ENCODE measurements at regions not wholly inside any gene's neighbourhood (a gene's known extent, or its start where the extent isn't known, plus 50 kb on each side); places are given as distances from the start of the nearest gene placed in this dataset.

- no peak overlapping the region for H3K27ac ChIP-seq (ENCODE audit: low read depth in 1 of 2, low read length in 2 of 2)
- Mint-ChIP-seq H3K9me3 (no peaks in the 10 kb centered on the region), H3K27ac (no peak overlapping the region), H3K27me3 (peaks cover 6% of the 10 kb centered on the region), H3K36me3 (ENCODE audit: low read depth) (no peaks in the 10 kb centered on the region), H3K4me1 (ENCODE audit: low read depth) (no peaks in the 10 kb centered on the region), H3K4me3 (no peak overlapping the region)
- no peak for ATAC-seq (ENCODE audit: poor library complexity)
- H3K27me3 ChIP-seq (ENCODE audit: control insufficient read depth in 1 of 2, insufficient read depth in 2 of 2, low read length in 2 of 2): peaks cover 0 to 4% of the 10 kb centered on the region in 2 experiments
- H3K9me3 ChIP-seq (ENCODE audit: control insufficient read depth in 1 of 2, insufficient read depth in 1 of 2, low read length in 2 of 2): peaks cover 0 to 8% of the 10 kb centered on the region in 2 experiments
- H3K4me1 ChIP-seq (ENCODE audit: insufficient read depth, low read length): no peaks in the 10 kb centered on the region
- intact Hi-C loops (cut with DNase I, micrococcal nuclease): loop anchor here in 1 of 2 experiments (10.0 kb wide), 1 partner anchor 590 kb away; no protein-coding TSS in a partner anchor
- ChIA-PET CTCF (no interaction called here), POLR2A (no interaction called here)
- H3K36me3 ChIP-seq (ENCODE audit: insufficient read depth, low read length): no peaks in the 10 kb centered on the region
- H3K4me3 ChIP-seq (ENCODE audit: low read length): no peak overlapping the region
- no peak for DNase-seq
- TF ChIP-seq CTCF (IDR thresholded peaks at IDR 0.05): no peak
Measured at GRCh38 chr2:2715036-2715818, 384.2 kb upstream of the MYT1L start.

- TF ChIP-seq CTCF (IDR thresholded peaks at IDR 0.05): no peak
- Histone ChIP-seq H3K4me3 (ENCODE audit: low read length) (no peak overlapping the region), H3K36me3 (ENCODE audit: insufficient read depth, low read length) (no peaks in the 10 kb centered on the region), H3K27me3 (ENCODE audit: control insufficient read depth in 1 of 2, insufficient read depth in 2 of 2, low read length in 2 of 2) (peaks cover 0 to 4% of the 10 kb centered on the region in 2 experiments), H3K4me1 (ENCODE audit: insufficient read depth, low read length) (no peaks in the 10 kb centered on the region), H3K9me3 (ENCODE audit: control insufficient read depth in 1 of 2, insufficient read depth in 1 of 2, low read length in 2 of 2) (peaks cover 0 to 7% of the 10 kb centered on the region in 2 experiments), H3K27ac (ENCODE audit: low read depth in 1 of 2, low read length in 2 of 2) (no peak overlapping the region)
- ChIA-PET CTCF (no interaction called here), POLR2A (no interaction called here)
- no peak for DNase-seq
- no peak overlapping the region for H3K4me3 Mint-ChIP-seq
- intact Hi-C loops (cut with DNase I, micrococcal nuclease): loop anchor here (5.0 to 10.0 kb wide), 2 partner anchors 590 to 592 kb away; no protein-coding TSS in a partner anchor
- no peaks in the 10 kb centered on the region for H3K36me3 Mint-ChIP-seq (ENCODE audit: low read depth)
- peaks cover 6% of the 10 kb centered on the region for H3K27me3 Mint-ChIP-seq
- H3K9me3 Mint-ChIP-seq: no peaks in the 10 kb centered on the region
- no peak overlapping the region for H3K27ac Mint-ChIP-seq
- no peaks in the 10 kb centered on the region for H3K4me1 Mint-ChIP-seq (ENCODE audit: low read depth)
- no peak for ATAC-seq (ENCODE audit: poor library complexity)
Measured at GRCh38 chr2:2714408-2714807, 383.3 kb upstream of the MYT1L start.

- Mint-ChIP-seq H3K4me3 (no peak overlapping the region), H3K27me3 (no peaks in the 10 kb centered on the region), H3K4me1 (ENCODE audit: low read depth) (peaks cover 26% of the 10 kb centered on the region), H3K9me3 (no peaks in the 10 kb centered on the region), H3K36me3 (ENCODE audit: low read depth) (no peaks in the 10 kb centered on the region), H3K27ac (no peak overlapping the region)
- intact Hi-C loops (cut with DNase I, micrococcal nuclease): no loop called here
- H3K27me3 ChIP-seq (ENCODE audit: control insufficient read depth in 1 of 2, insufficient read depth in 2 of 2, low read length in 2 of 2): no peaks in the 10 kb centered on the region
- no peak for DNase-seq
- no peak overlapping the region for H3K27ac ChIP-seq (ENCODE audit: low read depth in 1 of 2, low read length in 2 of 2)
- no peaks in the 10 kb centered on the region for H3K36me3 ChIP-seq (ENCODE audit: insufficient read depth, low read length)
- no peak for TF ChIP-seq CTCF (IDR thresholded peaks at IDR 0.05)
- ATAC-seq (ENCODE audit: poor library complexity): no peak
- POLR2A ChIA-PET: no interaction called here
- CTCF ChIA-PET: no interaction called here
- H3K9me3 ChIP-seq (ENCODE audit: control insufficient read depth in 1 of 2, insufficient read depth in 1 of 2, low read length in 2 of 2): peaks cover 0 to 3% of the 10 kb centered on the region in 2 experiments
- H3K4me3 ChIP-seq (ENCODE audit: low read length): no peak overlapping the region
- peaks cover 11% of the 10 kb centered on the region for H3K4me1 ChIP-seq (ENCODE audit: insufficient read depth, low read length)
Measured at GRCh38 chr2:2709431-2709770, 378.3 kb upstream of the MYT1L start.

Measured in CD4-positive, alpha-beta T cell (primary cell).